ENCODE measurements at regions not wholly inside any gene's neighbourhood (a gene's known extent, or its start where the extent isn't known, plus 50 kb on each side); places are given as distances from the start of the nearest gene placed in this dataset.

- no peaks in the 10 kb centered on the region for H3K4me1 Mint-ChIP-seq
- H3K4me3 ChIP-seq (replicated peaks in 1 of 3; ENCODE audit: low read depth in 2 of 3, low read length in 3 of 3), result no peak overlapping the region
- peaks cover 0 to 9% (median 2%) of the 10 kb centered on the region in 7 donors for H3K9me3 Mint-ChIP-seq
These were observed 730.5 kb downstream of the INHBA start for GRCh38 chr7:40972426-40972825.

GRCh38 chr7:40969641-40970040 lies 733.2 kb downstream of the INHBA start:
- Histone ChIP-seq H3K9me3 (replicated peaks in 1 of 2; ENCODE audit: control insufficient read depth in 1 of 2, insufficient read depth in 1 of 2, low read length in 2 of 2) (peaks cover 0 to 3% of the 10 kb centered on the region in 2 donors), H2AFZ (ENCODE audit: insufficient read depth, low read depth, low read length, poor library complexity, severe bottlenecking) (no peak overlapping the region), H3K9ac (ENCODE audit: insufficient read depth, low read length, poor library complexity, severe bottlenecking) (no peak overlapping the region), H4K20me1 (ENCODE audit: insufficient read depth, low read length) (no peaks in the 10 kb centered on the region), H3K4me3 (replicated peaks in 1 of 3; ENCODE audit: low read depth in 2 of 3, low read length in 3 of 3) (no peak overlapping the region), H3K79me2 (ENCODE audit: insufficient read depth, low read length) (no peaks in the 10 kb centered on the region), H3K27me3 (ENCODE audit: control insufficient read depth in 2 of 2, insufficient read depth in 2 of 2, low read length in 2 of 2) (no peaks in the 10 kb centered on the region), H3K4me1 (ENCODE audit: control insufficient read depth in 1 of 2, insufficient read depth in 2 of 2, low read length in 2 of 2) (no peaks in the 10 kb centered on the region), H3K27ac (ENCODE audit: low read depth in 1 of 2, low read length in 2 of 2) (no peak overlapping the region), H3K36me3 (replicated peaks in 1 of 2; ENCODE audit: control insufficient read depth in 1 of 2, insufficient read depth in 2 of 2, low read length in 2 of 2) (no peaks in the 10 kb centered on the region), H3K4me2 (replicated peaks; ENCODE audit: extremely low read depth, low read length, poor library complexity, severe bottlenecking) (no peak overlapping the region)
- no peaks in the 10 kb centered on the region for H3K4me1 Mint-ChIP-seq
- WGBS (ENCODE audit: insufficient coverage), result no CpG with 5 or more reads among the region's 1 CpG
- DNase-seq, result no peak
- H3K4me3 Mint-ChIP-seq, result no peak overlapping the region
- no peaks in the 10 kb centered on the region for H3K36me3 Mint-ChIP-seq
- no peak overlapping the region for H3K27ac Mint-ChIP-seq
- no peak for TF ChIP-seq CTCF (IDR thresholded peaks at IDR 0.05)
- H3K27me3 Mint-ChIP-seq (ENCODE audit: low read depth in 3 of 3), result peaks cover 0 to 2% (median 0%) of the 10 kb centered on the region in 3 donors
- peaks cover 0 to 9% (median 4%) of the 10 kb centered on the region in 7 donors for H3K9me3 Mint-ChIP-seq
- intact Hi-C loops (cut with micrococcal nuclease), result no loop called here

More at GRCh38 chr7:40972426-40972825, 730.5 kb downstream of the INHBA start:
- H3K27ac Mint-ChIP-seq, result no peak overlapping the region
- Histone ChIP-seq H2AFZ (ENCODE audit: insufficient read depth, low read depth, low read length, poor library complexity, severe bottlenecking) (no peak overlapping the region), H3K79me2 (ENCODE audit: insufficient read depth, low read length) (no peaks in the 10 kb centered on the region), H3K9me3 (replicated peaks in 1 of 2; ENCODE audit: control insufficient read depth in 1 of 2, insufficient read depth in 1 of 2, low read length in 2 of 2) (peaks cover 0 to 3% of the 10 kb centered on the region in 2 donors), H3K27ac (ENCODE audit: low read depth in 1 of 2, low read length in 2 of 2) (no peak overlapping the region), H3K27me3 (ENCODE audit: control insufficient read depth in 2 of 2, insufficient read depth in 2 of 2, low read length in 2 of 2) (no peaks in the 10 kb centered on the region), H3K4me2 (replicated peaks; ENCODE audit: extremely low read depth, low read length, poor library complexity, severe bottlenecking) (no peak overlapping the region), H4K20me1 (ENCODE audit: insufficient read depth, low read length) (no peaks in the 10 kb centered on the region), H3K9ac (ENCODE audit: insufficient read depth, low read length, poor library complexity, severe bottlenecking) (no peak overlapping the region), H3K36me3 (replicated peaks in 1 of 2; ENCODE audit: control insufficient read depth in 1 of 2, insufficient read depth in 2 of 2, low read length in 2 of 2) (no peaks in the 10 kb centered on the region), H3K4me1 (ENCODE audit: control insufficient read depth in 1 of 2, insufficient read depth in 2 of 2, low read length in 2 of 2) (no peaks in the 10 kb centered on the region)
- intact Hi-C loops (cut with micrococcal nuclease), result no loop called here
- no peak for DNase-seq
- H3K27me3 Mint-ChIP-seq (ENCODE audit: low read depth in 3 of 3), result peaks cover 0 to 2% (median 0%) of the 10 kb centered on the region in 3 donors
- TF ChIP-seq CTCF (IDR thresholded peaks at IDR 0.05), result no peak
- 80% methylated on average over 1 of the region's 1 CpG for WGBS (ENCODE audit: insufficient coverage)
- no peak overlapping the region for H3K4me3 Mint-ChIP-seq
- no peaks in the 10 kb centered on the region for H3K36me3 Mint-ChIP-seq

All from CD14-positive monocyte (primary cell).